ENCODE measurements at regions not wholly inside any gene's neighbourhood (a gene's known extent, or its start where the extent isn't known, plus 50 kb on each side); places are given as distances from the start of the nearest gene placed in this dataset.

DNA sequence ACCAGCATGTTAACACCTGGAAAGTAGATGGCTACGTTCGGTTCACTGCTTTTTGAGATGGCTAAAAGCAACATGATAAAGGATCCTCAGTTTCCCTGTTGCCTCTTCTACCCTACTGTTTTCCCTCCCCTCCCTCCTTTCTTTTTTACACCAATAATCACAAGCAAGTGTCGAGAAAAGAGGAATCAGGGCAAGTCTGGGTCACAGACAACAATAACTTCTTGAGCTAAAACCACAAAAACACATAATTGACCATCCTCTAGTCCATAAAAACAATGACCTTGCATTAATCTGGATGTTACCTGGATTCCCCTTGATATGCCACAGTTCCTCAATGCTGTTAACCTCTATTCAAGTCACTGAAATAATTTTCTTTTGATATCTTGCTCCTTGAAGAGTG lies 736.6 kb upstream of the GCFC2 start:
- 93% methylated on average over 3 of the region's 3 CpGs; no CpG with 5 or more reads in 1 of the 2 experiments for WGBS, 2 experiments (ENCODE audit: insufficient coverage in 1 of 2, insufficient read length in 1 of 2)
- H3K27ac Mint-ChIP-seq: no peak overlapping the region
- H3K27ac ChIP-seq (ENCODE audit: low read depth, low read length): no peak overlapping the region
- no peaks in the 10 kb centered on the region for H3K4me1 ChIP-seq (ENCODE audit: control insufficient read depth, insufficient read depth, low read length)
- TF ChIP-seq, protein P1, sequence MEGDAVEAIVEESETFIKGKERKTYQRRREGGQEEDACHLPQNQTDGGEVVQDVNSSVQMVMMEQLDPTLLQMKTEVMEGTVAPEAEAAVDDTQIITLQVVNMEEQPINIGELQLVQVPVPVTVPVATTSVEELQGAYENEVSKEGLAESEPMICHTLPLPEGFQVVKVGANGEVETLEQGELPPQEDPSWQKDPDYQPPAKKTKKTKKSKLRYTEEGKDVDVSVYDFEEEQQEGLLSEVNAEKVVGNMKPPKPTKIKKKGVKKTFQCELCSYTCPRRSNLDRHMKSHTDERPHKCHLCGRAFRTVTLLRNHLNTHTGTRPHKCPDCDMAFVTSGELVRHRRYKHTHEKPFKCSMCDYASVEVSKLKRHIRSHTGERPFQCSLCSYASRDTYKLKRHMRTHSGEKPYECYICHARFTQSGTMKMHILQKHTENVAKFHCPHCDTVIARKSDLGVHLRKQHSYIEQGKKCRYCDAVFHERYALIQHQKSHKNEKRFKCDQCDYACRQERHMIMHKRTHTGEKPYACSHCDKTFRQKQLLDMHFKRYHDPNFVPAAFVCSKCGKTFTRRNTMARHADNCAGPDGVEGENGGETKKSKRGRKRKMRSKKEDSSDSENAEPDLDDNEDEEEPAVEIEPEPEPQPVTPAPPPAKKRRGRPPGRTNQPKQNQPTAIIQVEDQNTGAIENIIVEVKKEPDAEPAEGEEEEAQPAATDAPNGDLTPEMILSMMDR (conservative IDR thresholded peaks at IDR 0.05): no peak
- no peaks in the 10 kb centered on the region for H3K36me3 Mint-ChIP-seq (ENCODE audit: low read depth)
- no peak overlapping the region for H3K4me3 ChIP-seq (ENCODE audit: low read length)
- H3K9me3 ChIP-seq (ENCODE audit: control insufficient read depth, low read length): no peaks in the 10 kb centered on the region
- no peaks in the 10 kb centered on the region for H3K36me3 ChIP-seq (ENCODE audit: control insufficient read depth, insufficient read depth, low read length)
- H3K27me3 Mint-ChIP-seq (ENCODE audit: insufficient read depth): no peaks in the 10 kb centered on the region
- no peak overlapping the region for H3K4me3 Mint-ChIP-seq
- H3K9me3 Mint-ChIP-seq: peaks cover 9% of the 10 kb centered on the region
- no peak for DNase-seq
- no peaks in the 10 kb centered on the region for H3K27me3 ChIP-seq (ENCODE audit: control insufficient read depth, insufficient read depth, low read length, poor library complexity, severe bottlenecking)
- no peak overlapping the region for H3K9ac ChIP-seq (ENCODE audit: extremely low read depth, low read length, poor library complexity, severe bottlenecking)
- H3K4me1 Mint-ChIP-seq: peaks cover 11% of the 10 kb centered on the region

DNA sequence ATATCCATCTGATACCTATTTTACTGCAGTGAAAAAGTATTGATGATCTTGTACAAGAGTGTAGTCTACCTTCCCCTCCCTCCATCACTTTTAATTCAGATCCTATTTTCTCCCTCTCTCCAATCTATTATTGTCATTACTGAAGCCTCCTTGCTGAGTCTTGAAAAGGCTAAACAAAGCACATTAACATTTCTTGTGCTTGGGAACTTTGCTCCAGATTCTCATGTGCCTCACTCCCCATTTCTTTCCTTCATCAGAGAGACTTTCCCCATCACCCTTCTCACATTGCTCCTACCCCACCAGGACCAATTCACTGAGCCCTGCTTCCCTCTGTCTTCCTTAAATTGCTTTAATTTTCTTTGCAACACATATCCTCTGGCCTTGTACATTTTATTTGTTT lies 736.2 kb upstream of the GCFC2 start:
- no peak overlapping the region for H3K27ac Mint-ChIP-seq
- no peak for DNase-seq

GRCh38 chr2:76445880-76446279 lies 735.2 kb upstream of the GCFC2 start:
- Histone ChIP-seq H3K9ac (ENCODE audit: extremely low read depth, low read length, poor library complexity, severe bottlenecking) (no peak overlapping the region), H3K27ac (ENCODE audit: low read depth, low read length) (no peak overlapping the region), H3K4me1 (ENCODE audit: control insufficient read depth, insufficient read depth, low read length) (no peaks in the 10 kb centered on the region), H3K27me3 (ENCODE audit: control insufficient read depth, insufficient read depth, low read length, poor library complexity, severe bottlenecking) (no peaks in the 10 kb centered on the region), H3K9me3 (ENCODE audit: control insufficient read depth, low read length) (no peaks in the 10 kb centered on the region), H3K4me3 (ENCODE audit: low read length) (no peak overlapping the region), H3K36me3 (ENCODE audit: control insufficient read depth, insufficient read depth, low read length) (no peaks in the 10 kb centered on the region)
- peaks cover 11% of the 10 kb centered on the region for H3K4me1 Mint-ChIP-seq
- H3K36me3 Mint-ChIP-seq (ENCODE audit: low read depth): no peaks in the 10 kb centered on the region
- DNase-seq: no peak
- WGBS, 2 experiments (ENCODE audit: insufficient coverage in 1 of 2, insufficient read length in 1 of 2): 100% methylated on average over 1 of the region's 3 CpGs
- no peak overlapping the region for H3K27ac Mint-ChIP-seq
- H3K9me3 Mint-ChIP-seq: peaks cover 12% of the 10 kb centered on the region
- H3K4me3 Mint-ChIP-seq: no peak overlapping the region
- TF ChIP-seq, protein P1 (conservative IDR thresholded peaks at IDR 0.05): no peak
- no peaks in the 10 kb centered on the region for H3K27me3 Mint-ChIP-seq (ENCODE audit: insufficient read depth)

More for the DNA sequence above, 736.2 kb upstream of the GCFC2 start:
- Histone ChIP-seq H3K4me1 (ENCODE audit: control insufficient read depth, insufficient read depth, low read length) (no peaks in the 10 kb centered on the region), H3K27me3 (ENCODE audit: control insufficient read depth, insufficient read depth, low read length, poor library complexity, severe bottlenecking) (no peaks in the 10 kb centered on the region), H3K9me3 (ENCODE audit: control insufficient read depth, low read length) (no peaks in the 10 kb centered on the region), H3K4me3 (ENCODE audit: low read length) (no peak overlapping the region), H3K9ac (ENCODE audit: extremely low read depth, low read length, poor library complexity, severe bottlenecking) (no peak overlapping the region), H3K27ac (ENCODE audit: low read depth, low read length) (no peak overlapping the region), H3K36me3 (ENCODE audit: control insufficient read depth, insufficient read depth, low read length) (no peaks in the 10 kb centered on the region)
- Mint-ChIP-seq H3K27me3 (ENCODE audit: insufficient read depth) (no peaks in the 10 kb centered on the region), H3K9me3 (peaks cover 9% of the 10 kb centered on the region), H3K36me3 (ENCODE audit: low read depth) (no peaks in the 10 kb centered on the region), H3K4me1 (peaks cover 11% of the 10 kb centered on the region), H3K4me3 (no peak overlapping the region)
- TF ChIP-seq, protein P1 (conservative IDR thresholded peaks at IDR 0.05): no peak
